ENCODE measurements at regions not wholly inside any gene's neighbourhood (a gene's known extent, or its start where the extent isn't known, plus 50 kb on each side); places are given as distances from the start of the nearest gene placed in this dataset.

DNA sequence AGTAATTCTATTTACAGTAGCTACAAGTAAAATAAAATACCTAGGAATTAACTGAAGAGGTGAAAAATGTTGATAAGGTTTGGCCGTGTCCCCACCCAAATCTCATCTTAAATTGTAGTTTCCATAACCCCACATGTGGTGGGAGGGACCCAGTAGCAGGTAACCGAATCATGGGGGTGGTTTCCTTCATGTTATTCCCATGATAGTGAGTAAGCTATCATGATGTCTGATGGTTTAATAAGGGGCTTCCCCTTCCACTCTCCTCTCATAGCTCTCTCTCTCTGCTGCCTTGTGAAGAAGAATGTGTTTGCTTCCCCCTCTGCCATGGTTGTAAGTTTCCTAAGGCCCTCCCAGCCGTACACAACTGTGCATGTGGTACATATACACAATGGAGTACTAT lies 1170.7 kb downstream of the BCL11B start:
- peaks cover 15% of the 10 kb centered on the region for H3K9me3 Mint-ChIP-seq
- H3K4me1 Mint-ChIP-seq (ENCODE audit: low read depth) = peaks cover 55% of the 10 kb centered on the region
- H3K27me3 Mint-ChIP-seq (ENCODE audit: low read depth) = no peaks in the 10 kb centered on the region
- DNase-seq = peak; percentile 51
- H3K36me3 Mint-ChIP-seq (ENCODE audit: low read depth) = peaks cover 6% of the 10 kb centered on the region
- intact Hi-C loops (cut with micrococcal nuclease) = loop anchor here (5.0 kb wide), 1 partner anchor 229 kb away; no protein-coding TSS in a partner anchor
- CTCF ChIA-PET = interaction anchor here (0.6 to 1.1 kb wide), 3 partner anchors 79 to 422 kb away, joined by 3 to 6 read pairs (median 3); no protein-coding TSS in a partner anchor
- H3K4me3 Mint-ChIP-seq = no peak overlapping the region
- H3K27ac Mint-ChIP-seq = peak overlapping the region; percentile 96

DNA sequence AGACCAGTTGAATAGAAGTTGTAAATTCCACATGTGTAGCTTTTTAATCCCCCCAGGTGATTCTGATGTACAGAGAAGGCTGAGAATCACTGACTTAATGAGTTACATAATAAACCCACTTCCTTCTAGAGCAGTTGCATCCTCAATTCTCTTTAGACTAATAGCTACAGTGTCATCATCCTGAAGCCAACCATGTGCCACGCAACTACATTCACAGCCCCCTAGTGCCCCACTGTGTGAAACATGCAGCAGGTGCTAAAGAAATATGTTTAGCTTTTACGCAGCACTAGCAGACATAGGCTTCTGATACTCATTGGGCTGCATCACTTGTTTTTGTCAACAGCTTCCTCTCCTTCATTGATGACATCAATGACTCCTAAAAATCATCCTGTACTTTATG lies 1168.3 kb downstream of the BCL11B start:
- H3K4me1 Mint-ChIP-seq (ENCODE audit: low read depth) = peaks cover 49% of the 10 kb centered on the region
- DNase-seq = peak; percentile 61
- no peaks in the 10 kb centered on the region for H3K27me3 Mint-ChIP-seq (ENCODE audit: low read depth)
- H3K9me3 Mint-ChIP-seq = peaks cover 12% of the 10 kb centered on the region
- H3K4me3 Mint-ChIP-seq = no peak overlapping the region
- H3K36me3 Mint-ChIP-seq (ENCODE audit: low read depth) = peaks cover 6% of the 10 kb centered on the region
- intact Hi-C loops (cut with micrococcal nuclease) = loop anchor here (5.0 kb wide), 1 partner anchor 231 kb away; no protein-coding TSS in a partner anchor
- H3K27ac Mint-ChIP-seq = no peak overlapping the region
- CTCF ChIA-PET = interaction anchor here (1.1 kb wide), 1 partner anchor 125 kb away, joined by 4 read pairs; no protein-coding TSS in a partner anchor

DNA sequence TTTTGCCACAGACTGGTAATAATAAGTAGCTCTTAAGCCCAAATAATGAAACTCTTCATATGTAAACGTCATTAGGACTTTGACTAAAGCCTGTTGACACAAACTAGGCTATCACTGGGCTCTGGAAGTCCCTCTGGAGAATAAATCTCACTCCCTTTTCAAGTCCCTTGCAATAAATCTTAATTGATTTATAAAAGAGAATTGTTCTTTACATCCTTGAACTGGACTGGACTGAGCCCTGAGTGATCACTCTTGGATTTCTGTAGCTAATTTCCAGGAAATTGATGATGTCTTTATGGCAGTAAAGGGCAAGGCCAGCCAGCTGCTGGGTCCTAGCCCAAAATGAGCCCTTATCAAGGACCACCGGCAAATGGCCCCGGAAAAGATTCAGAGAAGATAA lies 1162.7 kb downstream of the BCL11B start:
- H3K27me3 Mint-ChIP-seq (ENCODE audit: low read depth) = no peaks in the 10 kb centered on the region
- intact Hi-C loops (cut with micrococcal nuclease) = no loop called here

GRCh38 chr14:98112194-98112780 lies 1159.7 kb downstream of the BCL11B start:
- H3K4me1 Mint-ChIP-seq (ENCODE audit: low read depth) = peaks cover 19% of the 10 kb centered on the region
- H3K4me3 Mint-ChIP-seq = no peak overlapping the region
- no peaks in the 10 kb centered on the region for H3K9me3 Mint-ChIP-seq
- no peaks in the 10 kb centered on the region for H3K27me3 Mint-ChIP-seq (ENCODE audit: low read depth)
- CTCF ChIA-PET = no interaction called here
- intact Hi-C loops (cut with micrococcal nuclease) = no loop called here
- H3K36me3 Mint-ChIP-seq (ENCODE audit: low read depth) = peaks cover 2% of the 10 kb centered on the region
- no peak for DNase-seq
- no peak overlapping the region for H3K27ac Mint-ChIP-seq

More for the DNA sequence above, 1162.7 kb downstream of the BCL11B start:
- Mint-ChIP-seq H3K36me3 (ENCODE audit: low read depth) (peaks cover 2% of the 10 kb centered on the region), H3K4me1 (ENCODE audit: low read depth) (peaks cover 12% of the 10 kb centered on the region), H3K4me3 (no peak overlapping the region), H3K9me3 (no peaks in the 10 kb centered on the region), H3K27ac (no peak overlapping the region)
- DNase-seq = no peak
- CTCF ChIA-PET = no interaction called here

- Mint-ChIP-seq H3K27ac (peak overlapping the region; percentile 62), H3K27me3 (ENCODE audit: low read depth) (no peaks in the 10 kb centered on the region), H3K4me1 (ENCODE audit: low read depth) (peaks cover 19% of the 10 kb centered on the region), H3K36me3 (ENCODE audit: low read depth) (peaks cover 2% of the 10 kb centered on the region), H3K4me3 (no peak overlapping the region), H3K9me3 (no peaks in the 10 kb centered on the region)
- CTCF ChIA-PET = interaction anchor here (0.6 to 1.3 kb wide), 4 partner anchors 119 to 450 kb away, joined by 3 to 6 read pairs (median 4); no protein-coding TSS in a partner anchor
- DNase-seq = no peak
- intact Hi-C loops (cut with micrococcal nuclease) = no loop called here
Observed at GRCh38 chr14:98114122-98114895, 1157.7 kb downstream of the BCL11B start.

GRCh38 chr14:98114946-98115345 lies 1157.1 kb downstream of the BCL11B start:
- intact Hi-C loops (cut with micrococcal nuclease) = no loop called here
- Mint-ChIP-seq H3K4me1 (ENCODE audit: low read depth) (peaks cover 22% of the 10 kb centered on the region), H3K9me3 (peaks cover 3% of the 10 kb centered on the region), H3K27me3 (ENCODE audit: low read depth) (no peaks in the 10 kb centered on the region), H3K36me3 (ENCODE audit: low read depth) (peaks cover 2% of the 10 kb centered on the region), H3K27ac (no peak overlapping the region), H3K4me3 (no peak overlapping the region)
- CTCF ChIA-PET = interaction anchor here (0.6 to 1.3 kb wide), 3 partner anchors 120 to 184 kb away, joined by 3 to 4 read pairs (median 4); no protein-coding TSS in a partner anchor
- DNase-seq = no peak

DNA sequence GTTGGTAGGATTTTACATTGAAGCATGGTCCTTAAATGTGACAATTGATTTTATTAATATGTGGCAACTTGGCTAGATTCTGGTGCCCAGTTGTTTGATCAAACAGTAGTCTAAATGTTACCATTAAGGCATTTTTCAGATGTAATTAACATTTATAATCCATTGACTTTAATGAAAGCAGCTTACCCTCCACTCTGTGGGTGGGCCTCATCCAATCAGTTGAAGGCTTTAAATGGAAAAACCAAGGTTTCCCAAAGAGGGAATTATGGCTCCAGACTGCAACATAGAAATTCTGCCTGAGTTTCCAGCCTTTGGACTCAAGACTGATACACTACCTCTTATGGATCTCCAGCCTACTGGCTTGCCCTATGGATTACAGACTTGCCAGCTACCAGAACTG lies 1153.2 kb downstream of the BCL11B start:
- H3K4me3 Mint-ChIP-seq = no peak overlapping the region
- intact Hi-C loops (cut with micrococcal nuclease) = no loop called here
- DNase-seq = no peak
- H3K27me3 Mint-ChIP-seq (ENCODE audit: low read depth) = no peaks in the 10 kb centered on the region
- no peak overlapping the region for H3K27ac Mint-ChIP-seq
- H3K9me3 Mint-ChIP-seq = peaks cover 3% of the 10 kb centered on the region
- CTCF ChIA-PET = interaction anchor here (2.8 kb wide), 1 partner anchor 141 kb away, joined by 7 read pairs; no protein-coding TSS in a partner anchor
- H3K4me1 Mint-ChIP-seq (ENCODE audit: low read depth) = peaks cover 33% of the 10 kb centered on the region
- H3K36me3 Mint-ChIP-seq (ENCODE audit: low read depth) = peaks cover 1% of the 10 kb centered on the region

GRCh38 chr14:98119739-98120138 lies 1152.3 kb downstream of the BCL11B start:
- Mint-ChIP-seq H3K9me3 (peaks cover 3% of the 10 kb centered on the region), H3K36me3 (ENCODE audit: low read depth) (no peaks in the 10 kb centered on the region), H3K4me3 (no peak overlapping the region), H3K27me3 (ENCODE audit: low read depth) (no peaks in the 10 kb centered on the region), H3K27ac (no peak overlapping the region), H3K4me1 (ENCODE audit: low read depth) (peaks cover 24% of the 10 kb centered on the region)
- CTCF ChIA-PET = interaction anchor here (1.5 to 2.8 kb wide), 2 partner anchors 17 to 142 kb away, joined by 6 to 7 read pairs; no protein-coding TSS in a partner anchor
- no peak for DNase-seq
- intact Hi-C loops (cut with micrococcal nuclease) = loop anchor here (2.0 kb wide), 1 partner anchor 21 kb away; no protein-coding TSS in a partner anchor

- DNase-seq = peak; percentile 70
- H3K27ac Mint-ChIP-seq = peak overlapping the region; percentile 31
- H3K9me3 Mint-ChIP-seq = peaks cover 7% of the 10 kb centered on the region
- intact Hi-C loops (cut with micrococcal nuclease) = loop anchor here (2.0 kb wide), 1 partner anchor 22 kb away; no protein-coding TSS in a partner anchor
- H3K4me3 Mint-ChIP-seq = no peak overlapping the region
- H3K36me3 Mint-ChIP-seq (ENCODE audit: low read depth) = peaks cover 3% of the 10 kb centered on the region
- no peaks in the 10 kb centered on the region for H3K27me3 Mint-ChIP-seq (ENCODE audit: low read depth)
- peaks cover 21% of the 10 kb centered on the region for H3K4me1 Mint-ChIP-seq (ENCODE audit: low read depth)
- CTCF ChIA-PET = interaction anchor here (0.9 to 2.8 kb wide), 4 partner anchors 10 to 143 kb away, joined by 3 to 7 read pairs (median 5); no protein-coding TSS in a partner anchor
Observed at GRCh38 chr14:98120831-98121464, 1151.0 kb downstream of the BCL11B start.

- H3K27ac Mint-ChIP-seq = no peak overlapping the region
- peaks cover 21% of the 10 kb centered on the region for H3K4me1 Mint-ChIP-seq (ENCODE audit: low read depth)
- peaks cover 3% of the 10 kb centered on the region for H3K36me3 Mint-ChIP-seq (ENCODE audit: low read depth)
- CTCF ChIA-PET = no interaction called here
- intact Hi-C loops (cut with micrococcal nuclease) = no loop called here
- H3K9me3 Mint-ChIP-seq = peaks cover 7% of the 10 kb centered on the region
- H3K27me3 Mint-ChIP-seq (ENCODE audit: low read depth) = no peaks in the 10 kb centered on the region
- DNase-seq = no peak
- H3K4me3 Mint-ChIP-seq = no peak overlapping the region
Observed at GRCh38 chr14:98122527-98122926, 1149.5 kb downstream of the BCL11B start.

GRCh38 chr14:98130691-98131090 lies 1141.3 kb downstream of the BCL11B start:
- CTCF ChIA-PET = interaction anchor here (1.8 kb wide), 1 partner anchor 9 kb away, joined by 4 read pairs; no protein-coding TSS in a partner anchor
- H3K27me3 Mint-ChIP-seq (ENCODE audit: low read depth) = no peaks in the 10 kb centered on the region
- H3K4me1 Mint-ChIP-seq (ENCODE audit: low read depth) = peaks cover 27% of the 10 kb centered on the region
- intact Hi-C loops (cut with micrococcal nuclease) = loop anchor here (10.0 kb wide), 2 partner anchors 676 to 826 kb away; no protein-coding TSS in a partner anchor
- no peak overlapping the region for H3K27ac Mint-ChIP-seq
- H3K9me3 Mint-ChIP-seq = no peaks in the 10 kb centered on the region
- DNase-seq = no peak
- H3K4me3 Mint-ChIP-seq = no peak overlapping the region
- no peaks in the 10 kb centered on the region for H3K36me3 Mint-ChIP-seq (ENCODE audit: low read depth)

- Mint-ChIP-seq H3K27me3 (ENCODE audit: low read depth) (no peaks in the 10 kb centered on the region), H3K4me1 (ENCODE audit: low read depth) (peaks cover 34% of the 10 kb centered on the region), H3K36me3 (ENCODE audit: low read depth) (no peaks in the 10 kb centered on the region), H3K27ac (no peak overlapping the region), H3K9me3 (no peaks in the 10 kb centered on the region), H3K4me3 (no peak overlapping the region)
- CTCF ChIA-PET = interaction anchor here (1.3 to 1.8 kb wide), 2 partner anchors 10 to 21 kb away, joined by 3 to 4 read pairs; no protein-coding TSS in a partner anchor
- no peak for DNase-seq
- intact Hi-C loops (cut with micrococcal nuclease) = loop anchor here (10.0 kb wide), 2 partner anchors 677 to 827 kb away; no protein-coding TSS in a partner anchor
Observed at GRCh38 chr14:98131406-98131805, 1140.6 kb downstream of the BCL11B start.

Measured in activated naive CD4-positive, alpha-beta T cell treated with anti-CD3 and anti-CD28 coated beads for 36 hours (primary cell).